Endothelial cell of umbilical vein (primary cell): ENCODE measurements at regions not wholly inside any gene's neighbourhood (a gene's known extent, or its start where the extent isn't known, plus 50 kb on each side); places are given as distances from the start of the nearest gene placed in this dataset.

Source experiments
- BruUV-seq: library from RNA; stranded (reverse); fragments of 400-500 nt; replicated peaks from 2 replicates; lab custom pipeline; 2021; lab: Mats Ljungman, UMichigan
- CTCF ChIA-PET: fragments of 300-600, 350-600 bp; sonication (Branson Sonifier 250); formaldehyde crosslinking; loops from one replicate; lab custom pipeline; 2021; ENCODE audit warnings: antibody characterized with exemption, inconsistent platforms; lab: Charles Lee
- POLR2A ChIA-PET: fragments of 300-600, 350-600 bp; sonication (Branson Sonifier 250); formaldehyde crosslinking; loops from one replicate; lab custom pipeline; 2021; ENCODE audit warnings: antibody characterized with exemption, inconsistent platforms; lab: Charles Lee
- DNase-seq: peaks from one replicate; pipeline ENCODE4 v3.0.0-alpha.2; 2011; ENCODE audit warnings: low read depth, low spot score
- FAIRE-seq: peaks from 2 replicates; lab custom pipeline; 2011; peaks lifted over from hg19 to GRCh38; lab: Jason Lieb, UNC
- H2AFZ ChIP-seq: 2 replicates; pipeline ENCODE4 v1.6.0; 2012; ENCODE audit warnings: low read depth, low read length, control low read depth, inconsistent platforms
- H3K27ac ChIP-seq: 2 replicates; pipeline ENCODE4 v1.5.1; 2011; ENCODE audit warnings: low read depth, mild to moderate bottlenecking, control low read depth, low read length, moderate library complexity; ENCODE audit not compliant: insufficient read depth
- H3K27me3 ChIP-seq, 2 experiments: 2 replicates each; pipeline versions ENCODE4 v1.6.0 to v1.6.1; 2011; ENCODE audit warnings: low read length in 2 of 2, mixed read lengths in 1 of 2; ENCODE audit not compliant: control insufficient read depth in 2 of 2, insufficient read depth in 2 of 2
- H3K36me3 ChIP-seq, 2 experiments: 2 replicates in 1 of 2; 3 replicates in 1 of 2; pipeline ENCODE4 v1.5.1; 2011; ENCODE audit warnings: low read length in 2 of 2, mild to moderate bottlenecking in 1 of 2, moderate library complexity in 1 of 2; ENCODE audit not compliant: control insufficient read depth in 2 of 2, insufficient read depth in 2 of 2; ENCODE audit errors: extremely low read depth in 1 of 2
- H3K4me1 ChIP-seq: 3 replicates; pipeline ENCODE4 v1.5.1; 2011; ENCODE audit warnings: mild to moderate bottlenecking, low read length; ENCODE audit not compliant: control insufficient read depth, insufficient read depth; ENCODE audit errors: extremely low read depth
- H3K4me2 ChIP-seq: 2 replicates; pipeline ENCODE4 v1.6.1; 2011; ENCODE audit warnings: low read length, control low read depth, mixed read lengths; ENCODE audit not compliant: insufficient read depth
- H3K4me3 ChIP-seq, 3 experiments: fragments of 200-600 bp in 1 of 3; sonication (generic), shearing (Covaris generic) in 1 of 3; replicated peaks in 1 of 3; 2 replicates each; pipeline ENCODE4 v1.5.1; 2011 to 2016; ENCODE audit warnings: control low read depth in 3 of 3, low read length in 3 of 3, mild to moderate bottlenecking in 2 of 3, inconsistent platforms in 1 of 3, low read depth in 1 of 3, moderate library complexity in 1 of 3; ENCODE audit not compliant: insufficient read depth in 1 of 3
- H3K79me2 ChIP-seq: 2 replicates; pipeline ENCODE4 v1.6.0; 2012; ENCODE audit warnings: low read length, inconsistent platforms; ENCODE audit not compliant: control insufficient read depth, insufficient read depth
- H3K9ac ChIP-seq: replicated peaks from 2 replicates; pipeline ENCODE3; 2011; ENCODE audit warnings: low read length, control low read depth; ENCODE audit not compliant: insufficient read depth; ENCODE audit errors: extremely low read depth
- H3K9me1 ChIP-seq: replicated peaks from 3 replicates; pipeline ENCODE4 v1.6.0; 2011; ENCODE audit warnings: mild to moderate bottlenecking, low read length; ENCODE audit not compliant: control insufficient read depth, insufficient read depth; ENCODE audit errors: extremely low read depth
- H3K9me3 ChIP-seq: replicated peaks from 2 replicates; pipeline ENCODE4 v1.5.1; 2012; ENCODE audit warnings: low read length, inconsistent platforms; ENCODE audit not compliant: control insufficient read depth, insufficient read depth
- H4K20me1 ChIP-seq: replicated peaks from 2 replicates; pipeline ENCODE3; 2011; ENCODE audit warnings: mild to moderate bottlenecking, low read length; ENCODE audit not compliant: control insufficient read depth, insufficient read depth; ENCODE audit errors: extremely low read depth
- EZH2 ChIP-seq: IDR thresholded peaks from 2 replicates; pipeline ENCODE4 v1.6.1; 2012; ENCODE audit warnings: borderline replicate concordance, low read depth, mild to moderate bottlenecking, moderate library complexity, low read length, inconsistent platforms; ENCODE audit not compliant: severe bottlenecking
- FOS ChIP-seq: IDR thresholded peaks from 2 replicates; pipeline ENCODE4 v1.6.1; 2011; ENCODE audit warnings: mild to moderate bottlenecking, low read length, moderate library complexity, borderline replicate concordance; ENCODE audit not compliant: insufficient read depth
- GATA2 ChIP-seq: IDR thresholded peaks from 2 replicates; pipeline ENCODE4 v1.7.0; 2011; ENCODE audit warnings: low read depth, mild to moderate bottlenecking, moderate library complexity, mixed read lengths, low read length; ENCODE audit not compliant: insufficient read length, insufficient read depth
- JUN ChIP-seq: IDR thresholded peaks from 2 replicates; pipeline ENCODE4 v1.6.1; 2011; ENCODE audit warnings: borderline replicate concordance, low read depth; ENCODE audit not compliant: insufficient read length, insufficient read depth
- MYC ChIP-seq: IDR thresholded peaks from one replicate; pipeline ENCODE4 v1.6.1; 2011; ENCODE audit warnings: mild to moderate bottlenecking, low read depth, low read length
- POLR2A ChIP-seq: IDR thresholded peaks from 2 replicates; pipeline ENCODE4 v1.6.1; 2012; ENCODE audit warnings: low read depth, mild to moderate bottlenecking, control low read depth, low read length
- POLR2AphosphoS5 ChIP-seq: IDR thresholded peaks from 2 replicates; pipeline ENCODE4 v1.6.1; 2012; ENCODE audit warnings: low read depth, mild to moderate bottlenecking, control low read depth, low read length, moderate library complexity; ENCODE audit not compliant: insufficient read depth
- dilution Hi-C: fragments of 300-500 bp; cut with MboI; formaldehyde crosslinking; loops from one replicate; pipeline ENCODE4 v1.15.0; 2019; ENCODE audit warnings: low sequenced_read_pairs; ENCODE audit not compliant: extremely low pct_ligation_motif_present
- intact Hi-C: fragments of 100-400 bp; cut with micrococcal nuclease; formaldehyde crosslinking; loops from one replicate; pipeline ENCODE4 v1.10.0; 2022
- TF ChIP-seq, protein P1 (sequence below), 2 donors: IDR thresholded peaks; 1 replicate in 1 of 2; 2 replicates in 1 of 2; pipeline ENCODE4 v1.5.1; 2011; ENCODE audit warnings: low read length in 2 of 2, mild to moderate bottlenecking in 2 of 2, moderate library complexity in 2 of 2, control low read depth in 1 of 2, inconsistent platforms in 1 of 2, low read depth in 1 of 2; ENCODE audit not compliant: insufficient read depth in 1 of 2; ENCODE audit errors: extremely low read depth in 1 of 2
- TF ChIP-seq, protein P2 (sequence below): IDR thresholded peaks from 2 replicates; pipeline ENCODE4 v1.6.1; 2011; ENCODE audit not compliant: insufficient read depth, insufficient read length

- no peaks in the 10 kb centered on the region for H3K9me1 ChIP-seq
- H3K4me3 ChIP-seq: no peak overlapping the region
- H3K4me2 ChIP-seq: no peak overlapping the region
- TF ChIP-seq POLR2A (no peak), EZH2 (no peak), FOS (no peak), JUN (no peak), GATA2 (no peak), POLR2AphosphoS5 (no peak), MYC (no peak)
- TF ChIP-seq, protein P1, sequence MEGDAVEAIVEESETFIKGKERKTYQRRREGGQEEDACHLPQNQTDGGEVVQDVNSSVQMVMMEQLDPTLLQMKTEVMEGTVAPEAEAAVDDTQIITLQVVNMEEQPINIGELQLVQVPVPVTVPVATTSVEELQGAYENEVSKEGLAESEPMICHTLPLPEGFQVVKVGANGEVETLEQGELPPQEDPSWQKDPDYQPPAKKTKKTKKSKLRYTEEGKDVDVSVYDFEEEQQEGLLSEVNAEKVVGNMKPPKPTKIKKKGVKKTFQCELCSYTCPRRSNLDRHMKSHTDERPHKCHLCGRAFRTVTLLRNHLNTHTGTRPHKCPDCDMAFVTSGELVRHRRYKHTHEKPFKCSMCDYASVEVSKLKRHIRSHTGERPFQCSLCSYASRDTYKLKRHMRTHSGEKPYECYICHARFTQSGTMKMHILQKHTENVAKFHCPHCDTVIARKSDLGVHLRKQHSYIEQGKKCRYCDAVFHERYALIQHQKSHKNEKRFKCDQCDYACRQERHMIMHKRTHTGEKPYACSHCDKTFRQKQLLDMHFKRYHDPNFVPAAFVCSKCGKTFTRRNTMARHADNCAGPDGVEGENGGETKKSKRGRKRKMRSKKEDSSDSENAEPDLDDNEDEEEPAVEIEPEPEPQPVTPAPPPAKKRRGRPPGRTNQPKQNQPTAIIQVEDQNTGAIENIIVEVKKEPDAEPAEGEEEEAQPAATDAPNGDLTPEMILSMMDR (IDR thresholded peaks at IDR 0.05; ENCODE audit: extremely low read depth in 1 of 2, insufficient read depth in 1 of 2, low read depth in 1 of 2, low read length in 2 of 2): no peak
- TF ChIP-seq, protein P2, sequence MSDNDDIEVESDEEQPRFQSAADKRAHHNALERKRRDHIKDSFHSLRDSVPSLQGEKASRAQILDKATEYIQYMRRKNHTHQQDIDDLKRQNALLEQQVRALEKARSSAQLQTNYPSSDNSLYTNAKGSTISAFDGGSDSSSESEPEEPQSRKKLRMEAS: no peak
- no peaks in the 10 kb centered on the region for H4K20me1 ChIP-seq
- H3K27ac ChIP-seq: no peak overlapping the region
- H3K9me3 ChIP-seq: no peaks in the 10 kb centered on the region
- H3K79me2 ChIP-seq: no peaks in the 10 kb centered on the region
- no peak overlapping the region for H2AFZ ChIP-seq
- H3K27me3 ChIP-seq: no peaks in the 10 kb centered on the region
- intact Hi-C loops (no loop called here), dilution Hi-C loops (no loop called here)
- BruUV-seq: no TSS peak
- ChIA-PET CTCF (no interaction called here), POLR2A (no interaction called here)
- no peak for FAIRE-seq
- no peak for DNase-seq
- H3K36me3 ChIP-seq: no peaks in the 10 kb centered on the region
- H3K9ac ChIP-seq: no peak overlapping the region
- H3K4me1 ChIP-seq: no peaks in the 10 kb centered on the region
Measured at GRCh38 chrX:117751155-117751554, 365.5 kb downstream of the KLHL13 start.
